GDM1 (cell line): ENCODE measurements at regions not wholly inside any gene's neighbourhood (a gene's known extent, or its start where the extent isn't known, plus 50 kb on each side); places are given as distances from the start of the nearest gene placed in this dataset.

Experiments
- DNase-seq: peaks from one replicate; lab custom pipeline; 2025; lab: John Stamatoyannopoulos, UW

DNA sequence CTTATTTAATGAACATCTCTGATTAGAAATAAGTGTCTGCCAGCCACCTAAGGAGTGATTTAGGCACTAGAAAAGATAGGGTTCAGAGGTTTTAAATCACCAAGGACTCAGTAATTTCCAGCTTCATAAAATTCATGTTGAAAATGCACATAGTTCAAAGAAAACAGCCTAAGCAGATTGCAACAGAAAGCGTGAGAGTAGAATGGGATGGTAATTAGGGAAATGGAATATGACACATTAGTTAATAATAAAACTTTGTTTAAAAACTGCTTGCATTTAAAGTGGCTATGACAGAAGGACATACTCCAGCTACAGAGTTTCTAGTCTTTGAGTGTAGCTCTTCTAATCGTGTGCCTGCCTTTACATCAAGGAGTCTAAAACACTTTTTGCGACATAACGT is 490.8 kb downstream of the TLE4 start:
- DNase-seq = no peak

- DNase-seq = no peak
These were observed 490.2 kb downstream of the TLE4 start for GRCh38 chr9:80061940-80062339.

GRCh38 chr9:80061096-80061495 is 489.3 kb downstream of the TLE4 start:
- DNase-seq = no peak

- no peak for DNase-seq
These were observed 488.2 kb downstream of the TLE4 start for GRCh38 chr9:80059979-80060378.

DNA sequence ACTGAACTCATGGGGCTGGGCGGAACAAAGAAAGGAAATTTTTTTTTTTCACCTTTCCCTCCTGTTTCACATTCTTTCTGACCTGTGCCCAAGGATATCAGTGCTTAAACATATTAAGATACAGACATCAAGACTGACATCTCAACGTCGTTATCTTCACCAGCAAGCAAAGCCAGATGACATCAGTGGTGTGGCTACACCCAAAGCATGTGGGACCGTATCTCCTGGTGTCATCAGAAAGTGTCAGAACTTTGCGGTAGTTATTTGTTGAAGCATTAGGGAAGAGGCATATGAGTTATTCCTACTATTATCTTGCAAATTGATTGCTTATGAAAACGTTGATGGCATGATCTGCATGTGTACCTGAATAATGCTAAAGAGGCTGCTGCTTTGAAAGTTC is 487.4 kb downstream of the TLE4 start:
- no peak for DNase-seq

DNA sequence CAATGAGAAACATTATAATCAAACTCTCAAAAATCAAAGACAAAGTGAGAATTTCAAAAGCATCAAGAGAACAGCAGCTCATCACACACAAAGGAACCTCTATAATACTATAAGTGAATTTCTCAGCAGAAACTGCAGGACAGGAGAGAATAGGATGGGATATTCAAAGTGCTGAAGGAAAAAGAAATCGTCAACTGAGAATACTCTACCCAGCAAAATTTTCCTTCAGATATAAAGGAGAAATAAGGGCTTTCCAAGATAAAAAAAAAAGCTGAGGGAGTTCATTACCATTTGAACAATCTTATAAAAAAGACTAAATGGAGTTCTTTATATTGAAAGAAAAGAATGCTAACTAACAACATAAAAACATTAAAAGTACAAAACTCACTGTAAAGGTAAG is 481.1 kb downstream of the TLE4 start:
- DNase-seq = no peak

DNA sequence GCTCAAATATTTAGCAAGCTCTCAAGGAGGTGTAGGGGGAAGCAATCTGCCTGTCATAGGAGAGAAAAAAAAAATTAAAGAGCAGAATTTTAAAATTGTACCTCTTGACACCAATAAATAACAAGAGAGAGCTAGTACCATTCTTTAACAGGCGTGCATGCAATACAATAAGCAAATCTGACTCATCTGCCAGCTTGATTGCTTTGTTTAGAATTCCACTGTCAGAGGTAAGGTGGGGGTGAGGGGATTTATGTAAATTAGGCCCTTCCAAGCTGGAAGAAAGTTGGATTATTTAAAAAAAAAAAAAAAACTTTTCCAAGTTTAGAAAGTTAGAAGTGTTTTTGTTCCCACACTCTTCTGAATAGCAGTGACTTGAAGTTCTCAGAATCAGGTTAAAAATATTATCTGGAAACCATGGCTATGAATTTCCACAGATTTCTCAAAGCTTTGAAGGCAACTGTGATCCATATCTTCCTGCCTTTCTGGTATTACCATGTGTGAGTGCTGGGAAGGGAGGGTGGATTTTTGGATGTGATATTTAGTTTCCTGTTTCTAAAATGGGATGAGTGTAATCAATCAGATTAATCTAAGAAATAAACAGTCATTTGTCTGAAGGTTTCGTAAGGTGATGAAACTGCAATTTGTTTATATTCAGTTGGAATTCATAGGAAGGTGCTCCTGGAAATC is 477.5 kb downstream of the TLE4 start:
- DNase-seq = no peak

DNA sequence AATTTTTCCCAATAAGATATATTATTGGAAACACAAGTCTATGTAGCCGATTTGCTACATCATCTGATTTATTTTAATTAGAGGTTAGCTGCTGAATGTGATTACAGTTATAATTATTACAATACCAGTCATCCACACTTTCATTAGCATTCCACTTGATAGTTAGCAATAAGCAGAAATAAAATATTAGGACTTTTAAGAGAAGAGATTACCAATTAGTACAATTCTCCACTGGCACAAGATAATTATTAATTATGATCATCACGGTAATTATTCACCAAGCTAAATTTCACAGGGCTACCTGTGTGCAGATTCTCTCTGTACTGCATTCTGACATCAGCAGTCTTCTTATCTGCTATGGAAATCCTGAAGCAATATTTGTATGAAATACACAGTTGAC is 474.7 kb downstream of the TLE4 start:
- DNase-seq = no peak

DNA sequence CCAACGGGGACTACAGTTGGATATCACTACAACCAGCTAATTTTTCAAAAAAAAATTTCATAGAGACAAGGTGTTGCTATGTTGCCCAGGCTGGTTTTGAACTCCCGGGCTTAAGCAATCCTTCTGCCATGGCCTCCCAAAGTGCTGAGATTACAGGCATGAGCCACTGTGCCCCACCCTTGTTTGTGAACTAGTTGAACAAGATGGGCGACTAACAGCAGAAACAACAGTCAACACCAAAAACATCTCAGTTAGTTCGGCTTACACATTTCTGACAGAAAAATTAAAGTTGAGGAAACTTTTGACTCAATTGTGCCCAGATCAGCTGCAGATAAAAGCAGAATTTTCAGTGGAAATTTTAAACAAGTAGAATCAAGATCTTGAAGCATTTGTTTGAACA is 470.1 kb downstream of the TLE4 start:
- no peak for DNase-seq

GRCh38 chr9:80040457-80040856 is 468.7 kb downstream of the TLE4 start:
- no peak for DNase-seq

- DNase-seq = no peak
These were observed 459.0 kb downstream of the TLE4 start for GRCh38 chr9:80030801-80031200.

DNA sequence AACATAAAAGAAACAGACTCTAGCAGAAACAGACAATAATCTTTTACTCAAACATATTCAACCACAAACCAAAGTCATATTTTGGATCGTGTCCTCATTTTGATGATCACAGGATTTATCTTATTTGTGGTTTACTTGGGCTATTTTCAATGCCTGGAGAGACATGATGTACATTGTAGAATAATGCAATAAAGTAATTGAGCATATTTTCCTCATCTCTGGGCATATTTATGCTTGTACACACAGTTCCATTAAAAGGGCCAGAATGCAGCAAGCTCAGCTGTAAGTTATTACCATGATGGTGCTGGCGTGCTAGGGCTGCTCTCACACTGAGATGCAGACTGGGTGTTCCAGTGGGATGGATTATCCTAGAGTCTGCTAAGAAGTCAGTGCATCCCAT is 456.7 kb downstream of the TLE4 start:
- no peak for DNase-seq

DNA sequence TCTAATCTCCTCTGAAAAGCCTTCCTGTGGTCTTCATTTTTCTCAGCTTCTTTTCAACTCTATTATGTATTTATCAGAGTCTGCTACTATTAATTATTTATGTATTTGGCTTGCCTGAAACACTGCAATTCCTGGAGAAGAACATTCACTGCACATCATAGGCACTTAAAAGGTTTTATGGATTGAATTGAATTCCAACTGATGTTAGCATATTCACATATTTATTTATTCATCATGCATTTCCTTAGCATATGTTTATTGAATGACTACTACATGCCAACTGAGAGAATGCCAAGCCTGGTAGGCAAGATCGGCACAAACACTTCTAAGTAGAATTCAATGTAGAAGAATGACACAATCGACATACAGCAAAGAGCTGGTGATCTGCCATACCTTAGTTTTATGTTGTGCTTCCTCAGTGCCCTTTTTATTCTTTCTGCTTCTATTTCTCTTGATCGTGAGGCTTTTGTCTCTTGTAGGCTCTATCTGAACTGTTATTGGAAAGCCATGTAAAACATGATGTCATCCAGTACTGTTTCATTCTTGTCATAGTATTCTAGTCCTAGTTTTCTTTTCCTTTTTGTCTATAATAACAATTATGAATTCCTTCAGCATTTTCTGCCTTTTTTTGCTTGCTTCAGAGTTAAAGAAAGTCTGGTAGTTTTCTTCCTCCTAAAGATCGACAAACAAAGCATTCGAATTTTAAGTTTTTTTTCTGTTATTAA is 454.2 kb downstream of the TLE4 start:
- DNase-seq = no peak

DNA sequence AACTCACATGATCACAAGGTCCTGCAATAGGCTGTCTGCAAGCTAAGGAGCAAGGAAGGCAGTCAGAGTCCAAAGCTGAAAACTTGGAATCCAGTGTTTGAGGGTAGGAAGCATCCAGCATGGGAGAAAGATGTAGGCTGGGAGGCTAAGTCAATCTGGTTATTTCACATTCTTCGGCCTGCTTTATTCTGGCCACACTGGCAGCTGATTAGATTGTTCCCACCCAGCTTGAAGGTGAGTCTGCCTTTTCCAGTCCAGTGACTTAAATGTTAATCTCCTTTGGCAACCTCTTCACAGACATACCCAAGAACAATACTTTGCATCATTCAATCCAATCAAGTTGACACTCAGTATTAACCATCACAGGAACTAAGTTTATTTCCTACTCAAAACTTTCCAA is 453.4 kb downstream of the TLE4 start:
- DNase-seq = no peak

GRCh38 chr9:80020530-80020929 is 448.8 kb downstream of the TLE4 start:
- DNase-seq = no peak

DNA sequence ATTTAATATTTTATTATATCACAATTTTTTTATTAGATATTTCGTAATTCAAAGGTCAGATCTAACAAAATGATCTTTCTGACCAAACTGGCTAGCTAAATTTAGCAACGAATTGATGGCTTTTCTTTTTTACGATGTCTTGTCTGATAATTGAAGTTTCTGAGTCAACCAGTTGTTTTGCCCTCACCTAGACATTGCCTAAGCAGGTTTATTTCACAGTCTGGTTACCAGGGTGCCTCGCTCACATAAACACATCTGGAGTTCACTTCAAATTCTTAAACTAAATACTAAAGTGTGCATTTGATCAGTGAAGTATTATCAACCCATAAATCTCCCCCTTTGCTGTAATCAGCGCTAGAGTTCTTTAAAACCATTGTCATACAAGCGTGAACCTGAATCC is 448.3 kb downstream of the TLE4 start:
- DNase-seq = no peak

DNA sequence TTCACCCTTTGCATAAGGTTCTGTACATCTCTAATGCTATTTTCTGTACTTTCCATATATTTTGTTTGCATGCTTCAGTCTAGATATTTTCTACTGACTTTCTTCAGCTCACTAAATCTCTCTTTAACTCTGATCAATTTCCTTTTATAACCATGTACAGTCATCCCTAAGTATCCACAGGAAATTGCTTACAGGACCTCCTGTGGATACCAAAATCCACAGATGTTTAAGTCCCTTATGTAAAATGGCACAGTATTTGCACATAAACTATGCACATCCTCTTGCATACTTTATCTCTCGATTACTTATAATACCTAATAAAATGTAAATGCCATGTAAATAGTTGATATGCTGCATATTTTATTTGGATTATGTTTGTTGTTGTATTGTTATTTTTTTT is 442.1 kb downstream of the TLE4 start:
- no peak for DNase-seq

DNA sequence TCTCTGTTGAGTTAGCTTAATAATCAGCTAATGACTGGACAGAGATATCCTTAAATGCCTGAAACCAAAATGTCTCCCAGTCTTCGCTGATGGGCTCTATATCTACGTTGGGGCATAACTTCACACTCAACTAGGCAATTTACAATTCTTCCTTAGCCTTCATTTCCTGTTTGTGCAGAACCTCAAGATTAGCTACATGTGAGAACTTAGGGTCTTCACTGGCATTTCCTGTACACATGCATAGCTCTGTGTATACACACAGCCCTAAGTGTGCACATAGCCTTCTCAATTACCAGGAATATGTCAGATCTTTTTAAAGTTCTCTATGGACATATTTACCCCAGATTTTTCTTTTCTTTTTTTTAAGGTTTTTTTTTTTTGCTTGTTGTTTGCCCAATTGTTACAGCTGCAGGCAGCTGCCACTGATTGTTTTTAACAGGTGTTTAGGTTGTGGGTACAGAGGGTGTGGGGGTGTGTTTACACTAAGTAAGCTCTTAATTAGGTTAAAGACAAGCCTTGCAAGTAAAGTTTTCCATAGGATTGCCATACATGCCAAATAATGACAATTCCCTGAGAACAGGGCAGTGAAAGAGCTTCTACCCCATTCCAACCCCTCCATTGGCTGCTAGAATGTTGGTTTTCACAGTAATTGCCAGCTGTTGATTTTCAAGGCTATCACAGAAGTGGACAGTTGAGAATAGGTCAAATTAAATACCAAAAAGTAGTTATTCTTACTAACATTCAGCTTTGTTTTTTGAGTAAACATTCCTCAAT is 441.0 kb downstream of the TLE4 start:
- DNase-seq = no peak

- no peak for DNase-seq
These were observed 437.4 kb downstream of the TLE4 start for GRCh38 chr9:80009204-80009603.

- DNase-seq = no peak
These were observed 432.9 kb downstream of the TLE4 start for GRCh38 chr9:80004714-80005113.

DNA sequence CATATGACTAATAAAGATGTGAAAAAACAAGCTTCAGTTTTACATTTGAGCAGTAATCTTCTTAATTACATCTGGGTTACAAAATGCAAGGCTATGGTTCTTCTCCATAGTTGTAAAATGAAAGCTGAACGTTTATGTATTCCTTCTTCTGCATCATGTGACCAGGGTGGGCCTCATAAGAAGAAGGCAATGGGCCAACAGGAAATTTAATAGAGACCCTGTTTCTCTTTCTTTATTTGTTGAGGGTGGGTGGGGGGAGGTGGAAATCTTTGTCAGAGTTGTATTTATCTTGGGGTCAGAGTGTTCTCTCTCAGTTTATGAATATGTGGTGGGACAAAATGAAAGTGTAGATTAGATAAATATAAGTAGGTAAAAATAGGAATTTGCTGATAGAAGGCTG is 418.8 kb downstream of the TLE4 start:
- DNase-seq = no peak

GRCh38 chr9:79989079-79989478 is 417.3 kb downstream of the TLE4 start:
- DNase-seq = no peak

GRCh38 chr9:79988126-79988525 is 416.4 kb downstream of the TLE4 start:
- no peak for DNase-seq
